VCaP (cell line): ENCODE measurements at regions not wholly inside any gene's neighbourhood (a gene's known extent, or its start where the extent isn't known, plus 50 kb on each side); places are given as distances from the start of the nearest gene placed in this dataset.

Experiments
- H3K27ac ChIP-seq: fragments of 450-650 bp; 2 replicates; pipeline ENCODE4 v1.5.1; 2017
- TF ChIP-seq, protein P1 (sequence below): fragments of 450-650 bp; conservative IDR thresholded peaks from 2 replicates; pipeline ENCODE4 v1.5.1; 2017; ENCODE audit warnings: mild to moderate bottlenecking, moderate library complexity

DNA sequence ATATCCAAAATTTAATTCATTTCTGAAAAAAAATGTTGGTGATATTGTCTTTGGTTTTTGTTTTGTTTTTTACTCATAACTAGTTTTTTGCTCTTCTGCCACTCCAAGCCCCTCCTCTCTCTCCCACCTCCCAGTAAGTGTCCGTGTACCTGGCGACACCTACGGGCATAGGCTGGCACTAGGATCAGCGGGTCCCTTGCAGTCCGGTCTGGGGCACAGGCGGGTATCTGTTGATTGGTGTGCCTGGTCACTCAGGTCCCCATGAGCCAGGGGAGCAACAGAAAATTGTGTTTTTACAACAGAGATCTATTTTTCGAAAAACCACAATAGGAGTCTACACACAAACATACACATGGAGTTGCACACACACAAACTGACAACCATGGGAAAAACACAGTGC lies 104.8 kb downstream of the ZIC5 start:
- TF ChIP-seq, protein P1, sequence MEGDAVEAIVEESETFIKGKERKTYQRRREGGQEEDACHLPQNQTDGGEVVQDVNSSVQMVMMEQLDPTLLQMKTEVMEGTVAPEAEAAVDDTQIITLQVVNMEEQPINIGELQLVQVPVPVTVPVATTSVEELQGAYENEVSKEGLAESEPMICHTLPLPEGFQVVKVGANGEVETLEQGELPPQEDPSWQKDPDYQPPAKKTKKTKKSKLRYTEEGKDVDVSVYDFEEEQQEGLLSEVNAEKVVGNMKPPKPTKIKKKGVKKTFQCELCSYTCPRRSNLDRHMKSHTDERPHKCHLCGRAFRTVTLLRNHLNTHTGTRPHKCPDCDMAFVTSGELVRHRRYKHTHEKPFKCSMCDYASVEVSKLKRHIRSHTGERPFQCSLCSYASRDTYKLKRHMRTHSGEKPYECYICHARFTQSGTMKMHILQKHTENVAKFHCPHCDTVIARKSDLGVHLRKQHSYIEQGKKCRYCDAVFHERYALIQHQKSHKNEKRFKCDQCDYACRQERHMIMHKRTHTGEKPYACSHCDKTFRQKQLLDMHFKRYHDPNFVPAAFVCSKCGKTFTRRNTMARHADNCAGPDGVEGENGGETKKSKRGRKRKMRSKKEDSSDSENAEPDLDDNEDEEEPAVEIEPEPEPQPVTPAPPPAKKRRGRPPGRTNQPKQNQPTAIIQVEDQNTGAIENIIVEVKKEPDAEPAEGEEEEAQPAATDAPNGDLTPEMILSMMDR: no peak
- no peak overlapping the region for H3K27ac ChIP-seq

GRCh38 chr13:99865420-99865930 lies 106.1 kb downstream of the ZIC5 start:
- TF ChIP-seq, protein P1: no peak
- H3K27ac ChIP-seq: no peak overlapping the region

- TF ChIP-seq, protein P1: no peak
- no peak overlapping the region for H3K27ac ChIP-seq
Measured at GRCh38 chr13:99864627-99864990, 107.0 kb downstream of the ZIC5 start.

DNA sequence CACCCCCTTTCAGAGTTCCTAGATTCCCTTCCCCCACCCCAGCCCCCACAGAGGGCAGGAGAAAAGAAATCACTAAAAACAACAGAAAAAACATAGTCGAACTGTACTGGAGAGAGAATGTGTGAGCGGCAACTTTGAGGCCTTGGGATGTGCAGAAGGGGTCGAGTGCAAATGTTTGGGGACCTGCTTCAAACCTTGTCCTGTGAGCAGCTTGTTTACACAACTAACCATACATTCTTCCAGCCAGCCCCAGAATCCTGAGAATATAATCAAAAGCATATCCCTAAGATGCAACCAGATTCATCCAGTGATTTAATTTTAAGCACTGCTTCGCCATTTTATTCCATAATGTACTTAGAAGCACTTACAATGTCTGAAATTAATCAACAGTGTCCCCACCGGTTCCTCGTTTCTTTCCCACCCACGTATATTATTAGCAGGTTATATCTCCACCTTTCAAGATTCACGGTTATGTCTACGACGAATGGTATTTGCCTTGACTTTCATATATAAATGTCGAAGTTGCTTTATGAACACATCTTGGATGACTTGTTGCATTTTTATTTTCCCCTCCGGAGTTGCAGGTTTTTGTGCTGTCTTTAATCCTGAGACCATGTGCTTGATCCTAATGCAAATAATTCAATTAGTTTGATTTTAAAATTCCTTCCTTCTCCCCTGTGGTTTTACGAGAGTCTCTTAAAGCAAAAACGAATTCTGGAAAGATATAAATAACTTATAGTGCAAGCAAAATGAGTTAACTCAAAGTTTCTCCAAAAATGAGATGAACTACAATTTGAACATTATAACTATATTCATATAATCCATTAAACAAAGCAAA lies 107.6 kb downstream of the ZIC5 start:
- H3K27ac ChIP-seq: no peak overlapping the region
- TF ChIP-seq, protein P1: no peak

GRCh38 chr13:99862244-99862643 lies 109.3 kb downstream of the ZIC5 start:
- TF ChIP-seq, protein P1: no peak
- no peak overlapping the region for H3K27ac ChIP-seq

DNA sequence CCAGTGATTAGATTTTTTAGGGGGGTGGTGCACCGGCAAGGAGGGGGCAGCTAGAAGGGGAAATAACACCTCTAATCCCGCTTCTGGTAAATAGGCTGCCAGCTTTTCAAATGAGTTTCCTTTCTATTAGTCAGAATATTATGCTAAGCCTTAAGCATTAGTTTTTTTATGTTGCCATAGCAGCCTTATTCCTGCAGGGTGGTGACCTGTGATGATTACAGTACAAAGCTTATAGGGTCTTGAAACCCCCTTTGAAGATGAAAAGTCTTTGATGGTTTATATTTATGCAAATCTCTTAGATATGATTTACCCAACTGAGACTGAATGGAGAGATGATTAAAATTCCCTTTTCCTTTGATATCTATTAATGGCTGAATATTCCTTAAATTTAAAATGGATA lies 109.8 kb downstream of the ZIC5 start:
- TF ChIP-seq, protein P1: no peak
- H3K27ac ChIP-seq: no peak overlapping the region

GRCh38 chr13:99860745-99861144 lies 110.8 kb downstream of the ZIC5 start:
- no peak overlapping the region for H3K27ac ChIP-seq
- TF ChIP-seq, protein P1: no peak
